ENCODE measurements at regions not wholly inside any gene's neighbourhood (a gene's known extent, or its start where the extent isn't known, plus 50 kb on each side); places are given as distances from the start of the nearest gene placed in this dataset.
"Not testable (repeated sequence)": the region's sequence is repeated elsewhere in the genome, so short reads cannot be mapped to it uniquely, and the experiment has no call there.

- in situ Hi-C loops (cut with HindIII; ENCODE audit: low sequenced_read_pairs): no loop called here
These were observed 581.9 kb upstream of the BRINP1 start for GRCh38 chr9:119951090-119951489.

- in situ Hi-C loops (cut with HindIII; ENCODE audit: low sequenced_read_pairs): no loop called here
These were observed 576.5 kb upstream of the BRINP1 start for GRCh38 chr9:119945686-119946085.

- in situ Hi-C loops (cut with HindIII; ENCODE audit: low sequenced_read_pairs): no loop called here
These were observed 571.9 kb upstream of the BRINP1 start for GRCh38 chr9:119941091-119941490.

- in situ Hi-C loops (cut with HindIII; ENCODE audit: low sequenced_read_pairs): no loop called here
These were observed 569.6 kb upstream of the BRINP1 start for GRCh38 chr9:119938871-119939270.

GRCh38 chr9:119934497-119934896, 565.3 kb upstream of the BRINP1 start:
- in situ Hi-C loops (cut with HindIII; ENCODE audit: low sequenced_read_pairs): no loop called here

- in situ Hi-C loops (cut with HindIII; ENCODE audit: low sequenced_read_pairs): no loop called here
These were observed 564.0 kb upstream of the BRINP1 start for GRCh38 chr9:119933191-119933590.

GRCh38 chr9:119924736-119925135, 555.5 kb upstream of the BRINP1 start:
- in situ Hi-C loops (cut with HindIII; ENCODE audit: low sequenced_read_pairs): no loop called here

GRCh38 chr9:119917175-119917574, 547.9 kb upstream of the BRINP1 start:
- in situ Hi-C loops (cut with HindIII; ENCODE audit: low sequenced_read_pairs): no loop called here

- in situ Hi-C loops (cut with HindIII; ENCODE audit: low sequenced_read_pairs): no loop called here
These were observed 537.8 kb upstream of the BRINP1 start for GRCh38 chr9:119907056-119907455.

- in situ Hi-C loops (cut with HindIII; ENCODE audit: low sequenced_read_pairs): no loop called here
These were observed 536.5 kb upstream of the BRINP1 start for GRCh38 chr9:119905724-119906123.

GRCh38 chr9:119903851-119904250, 534.6 kb upstream of the BRINP1 start:
- in situ Hi-C loops (cut with HindIII; ENCODE audit: low sequenced_read_pairs): no loop called here

- in situ Hi-C loops (cut with HindIII; ENCODE audit: low sequenced_read_pairs): no loop called here
These were observed 533.4 kb upstream of the BRINP1 start for GRCh38 chr9:119902611-119903010.

- in situ Hi-C loops (cut with HindIII; ENCODE audit: low sequenced_read_pairs): no loop called here
These were observed 529.1 kb upstream of the BRINP1 start for GRCh38 chr9:119898316-119898715.

GRCh38 chr9:119884438-119884837, 515.2 kb upstream of the BRINP1 start:
- in situ Hi-C loops (cut with HindIII; ENCODE audit: low sequenced_read_pairs): no loop called here

GRCh38 chr9:119881898-119882297, 512.7 kb upstream of the BRINP1 start:
- in situ Hi-C loops (cut with HindIII; ENCODE audit: low sequenced_read_pairs): no loop called here

- in situ Hi-C loops (cut with HindIII; ENCODE audit: low sequenced_read_pairs): no loop called here
These were observed 511.1 kb upstream of the BRINP1 start for GRCh38 chr9:119880361-119880760.

- in situ Hi-C loops (cut with HindIII; ENCODE audit: low sequenced_read_pairs): no loop called here
These were observed 508.1 kb upstream of the BRINP1 start for GRCh38 chr9:119877306-119877705.

GRCh38 chr9:119873877-119874276, 504.6 kb upstream of the BRINP1 start:
- in situ Hi-C loops (cut with HindIII; ENCODE audit: low sequenced_read_pairs): no loop called here

- in situ Hi-C loops (cut with HindIII; ENCODE audit: low sequenced_read_pairs): not testable (repeated sequence)
These were observed 501.0 kb upstream of the BRINP1 start for GRCh38 chr9:119870251-119870650.

GRCh38 chr9:119868694-119869093, 499.5 kb upstream of the BRINP1 start:
- in situ Hi-C loops (cut with HindIII; ENCODE audit: low sequenced_read_pairs): no loop called here

GRCh38 chr9:119861842-119862241, 492.6 kb upstream of the BRINP1 start:
- in situ Hi-C loops (cut with HindIII; ENCODE audit: low sequenced_read_pairs): no loop called here

- in situ Hi-C loops (cut with HindIII; ENCODE audit: low sequenced_read_pairs): no loop called here
These were observed 489.9 kb upstream of the BRINP1 start for GRCh38 chr9:119859128-119859527.

GRCh38 chr9:119853126-119853525, 483.9 kb upstream of the BRINP1 start:
- in situ Hi-C loops (cut with HindIII; ENCODE audit: low sequenced_read_pairs): no loop called here

GRCh38 chr9:119852390-119852789, 483.2 kb upstream of the BRINP1 start:
- in situ Hi-C loops (cut with HindIII; ENCODE audit: low sequenced_read_pairs): no loop called here

Data from DLD1 (cell line).